ENCODE measurements at regions not wholly inside any gene's neighbourhood (a gene's known extent, or its start where the extent isn't known, plus 50 kb on each side); places are given as distances from the start of the nearest gene placed in this dataset.

- Mint-ChIP-seq H3K36me3 (ENCODE audit: insufficient read depth, unreplicated experiment) (no peaks in the 10 kb centered on the region), H3K27me3 (ENCODE audit: unreplicated experiment) (peaks cover 7% of the 10 kb centered on the region), H3K9me3 (ENCODE audit: low read depth, unreplicated experiment) (no peaks in the 10 kb centered on the region), H3K4me3 (ENCODE audit: low read depth, unreplicated experiment) (no peak overlapping the region), H3K4me1 (ENCODE audit: low read depth, unreplicated experiment) (peaks cover 13% of the 10 kb centered on the region), H3K27ac (ENCODE audit: unreplicated experiment) (no peak overlapping the region)
- no peak for TF ChIP-seq CTCF (IDR thresholded peaks at IDR 0.05; ENCODE audit: unreplicated experiment)
- CTCF ChIA-PET: no interaction called here
- intact Hi-C loops (cut with micrococcal nuclease; ENCODE audit: unreplicated experiment): no loop called here
- BruUV-seq (replicated peaks): no TSS peak
- DNase-seq: no peak
These were observed 136.2 kb upstream of the TBX20 start for GRCh38 chr7:35390146-35390545.

GRCh38 chr7:35389636-35390035 is 135.7 kb upstream of the TBX20 start:
- peak; percentile 28 for DNase-seq
- BruUV-seq (replicated peaks): no TSS peak
- Mint-ChIP-seq H3K27me3 (ENCODE audit: unreplicated experiment) (peaks cover 12% of the 10 kb centered on the region), H3K36me3 (ENCODE audit: insufficient read depth, unreplicated experiment) (no peaks in the 10 kb centered on the region), H3K27ac (ENCODE audit: unreplicated experiment) (no peak overlapping the region), H3K4me1 (ENCODE audit: low read depth, unreplicated experiment) (peaks cover 13% of the 10 kb centered on the region), H3K9me3 (ENCODE audit: low read depth, unreplicated experiment) (no peaks in the 10 kb centered on the region), H3K4me3 (ENCODE audit: low read depth, unreplicated experiment) (no peak overlapping the region)
- intact Hi-C loops (cut with micrococcal nuclease; ENCODE audit: unreplicated experiment): no loop called here
- no peak for TF ChIP-seq CTCF (IDR thresholded peaks at IDR 0.05; ENCODE audit: unreplicated experiment)
- CTCF ChIA-PET: no interaction called here

DNA sequence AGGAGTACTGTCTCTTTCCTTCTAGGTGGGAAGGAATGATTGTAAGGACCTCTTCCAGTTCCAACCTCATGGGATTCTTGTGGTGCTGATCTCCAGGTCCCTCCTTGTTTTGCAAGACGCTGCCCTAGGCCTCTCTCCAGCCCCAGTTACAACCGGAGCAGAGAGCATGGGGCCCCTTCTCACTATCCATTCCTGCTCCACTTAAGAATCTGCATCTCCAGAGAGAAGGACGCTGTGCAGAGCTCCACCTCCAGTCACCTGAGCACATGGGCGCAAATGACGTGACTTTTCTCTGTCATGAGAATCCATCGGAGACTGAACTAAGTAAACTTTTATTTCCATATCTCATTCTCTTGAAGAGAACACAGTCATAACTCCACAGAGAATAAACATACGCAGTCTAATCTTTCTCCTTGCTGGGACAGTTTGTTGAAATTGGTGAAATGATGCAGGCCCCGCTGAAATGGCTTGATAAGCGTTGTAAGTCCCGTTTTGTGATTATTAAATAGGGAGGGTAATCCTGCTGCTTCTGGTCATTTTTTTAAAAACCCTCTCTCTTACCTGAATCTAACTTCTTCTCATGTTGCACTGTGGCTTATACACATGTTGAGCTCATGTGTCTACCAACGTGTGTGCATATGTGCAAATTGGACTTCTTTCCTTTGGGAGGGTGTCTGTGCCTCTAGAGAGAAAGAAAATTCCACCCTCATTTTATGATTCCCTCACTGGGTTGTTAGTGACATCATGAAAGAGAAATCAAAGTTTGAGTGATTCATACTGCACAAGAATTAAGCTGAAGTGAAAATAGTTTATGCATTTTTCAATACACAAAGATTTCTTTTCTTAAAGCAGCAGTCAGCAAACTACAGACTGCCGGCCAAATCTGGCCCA is 133.2 kb upstream of the TBX20 start:
- H3K4me3 Mint-ChIP-seq (ENCODE audit: low read depth, unreplicated experiment): no peak overlapping the region
- intact Hi-C loops (cut with micrococcal nuclease; ENCODE audit: unreplicated experiment): no loop called here
- H3K27me3 Mint-ChIP-seq (ENCODE audit: unreplicated experiment): peaks cover 17% of the 10 kb centered on the region
- peaks cover 13% of the 10 kb centered on the region for H3K4me1 Mint-ChIP-seq (ENCODE audit: low read depth, unreplicated experiment)
- CTCF ChIA-PET: no interaction called here
- no peaks in the 10 kb centered on the region for H3K9me3 Mint-ChIP-seq (ENCODE audit: low read depth, unreplicated experiment)
- no TSS peak for BruUV-seq (replicated peaks)
- no peak for TF ChIP-seq CTCF (IDR thresholded peaks at IDR 0.05; ENCODE audit: unreplicated experiment)
- no peaks in the 10 kb centered on the region for H3K36me3 Mint-ChIP-seq (ENCODE audit: insufficient read depth, unreplicated experiment)
- DNase-seq: no peak
- no peak overlapping the region for H3K27ac Mint-ChIP-seq (ENCODE audit: unreplicated experiment)

- H3K27ac Mint-ChIP-seq (ENCODE audit: unreplicated experiment): no peak overlapping the region
- no peak overlapping the region for H3K4me3 Mint-ChIP-seq (ENCODE audit: low read depth, unreplicated experiment)
- no TSS peak for BruUV-seq (replicated peaks)
- no peak for DNase-seq
- peaks cover 13% of the 10 kb centered on the region for H3K4me1 Mint-ChIP-seq (ENCODE audit: low read depth, unreplicated experiment)
- intact Hi-C loops (cut with micrococcal nuclease; ENCODE audit: unreplicated experiment): no loop called here
- H3K9me3 Mint-ChIP-seq (ENCODE audit: low read depth, unreplicated experiment): no peaks in the 10 kb centered on the region
- peaks cover 17% of the 10 kb centered on the region for H3K27me3 Mint-ChIP-seq (ENCODE audit: unreplicated experiment)
- CTCF ChIA-PET: no interaction called here
- no peak for TF ChIP-seq CTCF (IDR thresholded peaks at IDR 0.05; ENCODE audit: unreplicated experiment)
- H3K36me3 Mint-ChIP-seq (ENCODE audit: insufficient read depth, unreplicated experiment): no peaks in the 10 kb centered on the region
These were observed 132.3 kb upstream of the TBX20 start for GRCh38 chr7:35386082-35386815.
